PC-9 (cell line): ENCODE measurements at regions not wholly inside any gene's neighbourhood (a gene's known extent, or its start where the extent isn't known, plus 50 kb on each side); places are given as distances from the start of the nearest gene placed in this dataset.

Experiments used
- EZH2 ChIP-seq: fragments of 200-600 bp; sonication (generic); IDR thresholded peaks from 2 replicates; pipeline ENCODE4 v1.8.0; 2017; ENCODE audit warnings: antibody characterized with exemption, low read depth
- TF ChIP-seq, protein P1 (sequence below): fragments of 200-600 bp; sonication (generic); conservative IDR thresholded peaks from 2 replicates; pipeline ENCODE4 v1.6.1; 2017; ENCODE audit warnings: mixed run types, antibody characterized with exemption, mild to moderate bottlenecking, moderate library complexity

DNA sequence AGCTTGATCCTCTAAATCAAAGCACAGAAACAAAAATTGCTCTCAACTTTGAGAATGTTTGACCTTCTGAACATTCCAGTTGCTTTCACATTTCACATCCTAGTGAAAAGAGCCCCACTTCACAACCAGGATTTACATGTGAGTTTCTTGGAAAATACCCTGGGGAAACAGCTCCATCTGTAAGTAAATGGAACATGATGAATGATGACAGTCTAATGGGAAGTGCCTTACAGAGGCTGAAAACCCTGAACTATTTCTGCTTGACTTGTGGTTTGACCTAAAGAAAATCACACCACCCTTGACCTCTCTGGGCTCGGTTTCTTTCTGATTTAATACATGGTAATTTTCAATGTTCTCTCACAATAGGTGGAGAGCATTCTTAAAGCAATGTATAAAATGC lies 499.4 kb upstream of the API5 start:
- TF ChIP-seq, protein P1, sequence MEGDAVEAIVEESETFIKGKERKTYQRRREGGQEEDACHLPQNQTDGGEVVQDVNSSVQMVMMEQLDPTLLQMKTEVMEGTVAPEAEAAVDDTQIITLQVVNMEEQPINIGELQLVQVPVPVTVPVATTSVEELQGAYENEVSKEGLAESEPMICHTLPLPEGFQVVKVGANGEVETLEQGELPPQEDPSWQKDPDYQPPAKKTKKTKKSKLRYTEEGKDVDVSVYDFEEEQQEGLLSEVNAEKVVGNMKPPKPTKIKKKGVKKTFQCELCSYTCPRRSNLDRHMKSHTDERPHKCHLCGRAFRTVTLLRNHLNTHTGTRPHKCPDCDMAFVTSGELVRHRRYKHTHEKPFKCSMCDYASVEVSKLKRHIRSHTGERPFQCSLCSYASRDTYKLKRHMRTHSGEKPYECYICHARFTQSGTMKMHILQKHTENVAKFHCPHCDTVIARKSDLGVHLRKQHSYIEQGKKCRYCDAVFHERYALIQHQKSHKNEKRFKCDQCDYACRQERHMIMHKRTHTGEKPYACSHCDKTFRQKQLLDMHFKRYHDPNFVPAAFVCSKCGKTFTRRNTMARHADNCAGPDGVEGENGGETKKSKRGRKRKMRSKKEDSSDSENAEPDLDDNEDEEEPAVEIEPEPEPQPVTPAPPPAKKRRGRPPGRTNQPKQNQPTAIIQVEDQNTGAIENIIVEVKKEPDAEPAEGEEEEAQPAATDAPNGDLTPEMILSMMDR: no peak
- no peak for TF ChIP-seq EZH2
